MG63 (cell line): ENCODE measurements at regions not wholly inside any gene's neighbourhood (a gene's known extent, or its start where the extent isn't known, plus 50 kb on each side); places are given as distances from the start of the nearest gene placed in this dataset.

Experiments used
- DNase-seq: peaks from one replicate; pipeline ENCODE4 v3.0.0-alpha.2; 2020
- H3K27me3 ChIP-seq: fragments of 250-450 bp; sonication (Bioruptor Pico); 2 replicates; pipeline ENCODE4 v1.5.1; 2020; ENCODE audit warnings: mild to moderate bottlenecking, moderate library complexity
- H3K36me3 ChIP-seq: fragments of 250-450 bp; sonication (Bioruptor Pico); 2 replicates; pipeline ENCODE4 v1.5.1; 2020; ENCODE audit warnings: mild to moderate bottlenecking, moderate library complexity
- H3K4me3 ChIP-seq: fragments of 250-450 bp; sonication (Bioruptor Pico); 2 replicates; pipeline ENCODE4 v1.5.1; 2020; ENCODE audit warnings: mild to moderate bottlenecking, moderate library complexity
- H3K9me3 ChIP-seq: fragments of 250-450 bp; sonication (Bioruptor Pico); 2 replicates; pipeline ENCODE4 v1.5.1; 2020; ENCODE audit warnings: mild to moderate bottlenecking, moderate library complexity

DNA sequence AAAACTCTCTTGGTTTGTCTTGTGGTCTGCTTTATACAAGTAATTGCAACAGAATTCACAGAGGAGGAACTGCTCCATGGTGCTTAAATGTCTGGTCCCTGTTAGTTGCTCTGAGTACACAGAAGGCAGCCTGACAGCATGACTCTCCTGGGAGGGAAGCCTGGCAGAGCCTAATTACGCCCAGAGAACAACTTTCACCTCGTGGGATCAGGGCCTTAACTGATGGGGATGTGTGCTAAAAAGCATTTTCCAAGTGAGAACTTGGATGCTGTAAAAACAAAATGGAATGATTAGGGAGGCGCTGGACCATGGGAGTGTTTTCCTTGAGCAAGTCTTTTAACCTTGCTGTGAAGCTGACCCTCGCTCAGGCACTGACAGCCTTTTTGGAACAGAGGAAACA is 154.0 kb upstream of the TENM4 start:
- Histone ChIP-seq H3K4me3 (no peak overlapping the region), H3K27me3 (no peaks in the 10 kb centered on the region), H3K9me3 (no peaks in the 10 kb centered on the region), H3K36me3 (no peaks in the 10 kb centered on the region)
- no peak for DNase-seq

DNA sequence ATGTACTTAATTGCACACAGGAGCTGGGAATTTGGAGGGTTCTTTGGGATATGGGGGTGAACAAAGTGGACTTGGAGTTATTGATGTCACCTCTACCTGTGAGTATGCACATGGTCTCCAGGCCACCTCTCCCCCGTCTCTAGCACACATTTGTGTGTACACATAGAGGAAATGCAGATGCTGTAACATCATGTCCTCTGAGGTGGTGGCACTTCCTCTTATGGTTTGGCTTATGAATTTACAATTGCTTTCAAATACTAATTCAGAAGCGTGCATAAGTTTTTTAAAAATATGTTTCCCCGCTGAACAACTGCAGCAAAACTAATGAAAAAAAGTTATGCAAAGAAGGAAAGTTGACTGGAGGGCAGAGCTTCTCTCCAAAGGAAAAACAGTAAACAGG is 152.0 kb upstream of the TENM4 start:
- Histone ChIP-seq H3K4me3 (no peak overlapping the region), H3K27me3 (no peaks in the 10 kb centered on the region), H3K36me3 (no peaks in the 10 kb centered on the region), H3K9me3 (no peaks in the 10 kb centered on the region)
- no peak for DNase-seq

DNA sequence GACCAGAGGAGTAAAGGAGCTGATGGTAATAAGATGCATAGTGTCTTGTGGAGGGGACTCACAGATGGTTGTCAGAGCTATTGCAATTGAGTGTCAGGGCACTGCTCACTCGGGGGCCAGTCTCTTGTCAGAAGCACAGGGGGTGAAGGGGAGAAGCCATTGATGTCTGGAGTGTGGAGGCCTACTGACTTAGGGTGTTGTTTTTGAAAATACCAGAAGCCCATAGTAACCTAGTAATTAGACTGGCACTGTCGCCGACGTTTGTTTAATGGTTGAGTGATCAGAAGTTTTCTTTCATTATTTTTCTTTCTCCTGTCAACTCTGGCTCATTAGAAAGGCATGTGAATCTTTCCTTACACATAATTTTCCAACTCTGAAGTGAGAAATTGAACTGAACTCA is 151.6 kb upstream of the TENM4 start:
- H3K4me3 ChIP-seq = no peak overlapping the region
- no peaks in the 10 kb centered on the region for H3K36me3 ChIP-seq
- H3K9me3 ChIP-seq = no peaks in the 10 kb centered on the region
- no peak for DNase-seq
- H3K27me3 ChIP-seq = no peaks in the 10 kb centered on the region

DNA sequence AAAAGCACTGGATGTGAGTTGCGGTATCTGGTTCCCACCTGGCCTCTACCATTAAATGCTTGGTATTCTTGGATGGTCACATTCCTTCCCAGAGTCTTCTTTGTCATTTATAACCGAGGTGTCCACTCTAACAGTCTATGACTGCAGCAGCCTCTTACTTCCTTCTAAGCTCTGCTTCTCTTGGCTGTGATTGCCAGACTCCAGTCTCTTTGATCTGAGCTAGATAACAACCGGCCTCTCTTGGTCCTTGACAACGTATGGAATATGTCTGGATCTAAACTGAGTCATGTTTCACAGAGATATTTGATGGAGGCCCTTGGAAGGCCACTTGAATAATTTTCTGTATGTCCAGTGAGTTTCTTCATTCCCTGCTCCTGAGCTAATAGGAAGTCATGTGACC is 141.6 kb upstream of the TENM4 start:
- Histone ChIP-seq H3K9me3 (no peaks in the 10 kb centered on the region), H3K4me3 (no peak overlapping the region), H3K36me3 (no peaks in the 10 kb centered on the region), H3K27me3 (no peaks in the 10 kb centered on the region)
- DNase-seq = no peak

DNA sequence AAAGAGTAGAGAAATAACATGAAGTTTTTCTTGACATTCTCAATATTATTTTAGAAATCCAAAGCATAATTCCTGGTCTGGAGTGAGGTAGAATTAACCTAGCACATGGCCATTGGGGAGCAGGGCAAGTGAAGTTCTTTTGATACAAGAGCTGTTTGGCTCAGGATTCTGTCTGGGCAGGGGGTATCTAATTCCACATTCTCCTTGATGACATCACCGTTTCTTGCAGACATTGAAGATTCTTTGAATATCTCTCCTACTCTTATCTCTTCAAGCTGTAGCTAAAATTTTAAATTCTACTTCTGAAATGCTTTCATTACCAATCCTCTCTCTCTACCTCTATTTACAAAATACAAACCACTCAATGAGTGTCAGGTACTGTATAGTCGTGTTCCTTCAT is 138.2 kb upstream of the TENM4 start:
- H3K27me3 ChIP-seq = no peaks in the 10 kb centered on the region
- H3K9me3 ChIP-seq = no peaks in the 10 kb centered on the region
- no peak overlapping the region for H3K4me3 ChIP-seq
- DNase-seq = no peak
- no peaks in the 10 kb centered on the region for H3K36me3 ChIP-seq

DNA sequence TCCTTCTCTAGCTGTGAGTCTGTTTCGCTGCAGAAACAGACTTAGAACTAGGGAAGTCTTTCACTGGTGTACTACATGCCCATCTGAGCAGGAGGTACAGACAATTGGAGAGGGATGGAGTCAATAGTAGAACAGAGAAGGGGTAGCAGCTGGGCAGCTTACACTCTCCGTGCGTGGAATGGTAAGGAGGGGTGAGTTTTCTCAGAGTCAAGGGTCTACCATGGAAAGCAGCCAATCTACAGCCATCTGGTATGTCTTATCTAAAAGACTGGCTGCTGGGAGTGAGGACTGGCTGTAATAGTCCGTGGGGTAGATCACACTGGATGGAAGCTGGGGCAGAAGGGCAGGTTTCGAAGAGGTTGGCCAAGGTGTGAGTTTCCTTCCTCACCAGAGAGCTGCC is 137.3 kb upstream of the TENM4 start:
- Histone ChIP-seq H3K27me3 (no peaks in the 10 kb centered on the region), H3K36me3 (no peaks in the 10 kb centered on the region), H3K4me3 (no peak overlapping the region), H3K9me3 (no peaks in the 10 kb centered on the region)
- DNase-seq = no peak

DNA sequence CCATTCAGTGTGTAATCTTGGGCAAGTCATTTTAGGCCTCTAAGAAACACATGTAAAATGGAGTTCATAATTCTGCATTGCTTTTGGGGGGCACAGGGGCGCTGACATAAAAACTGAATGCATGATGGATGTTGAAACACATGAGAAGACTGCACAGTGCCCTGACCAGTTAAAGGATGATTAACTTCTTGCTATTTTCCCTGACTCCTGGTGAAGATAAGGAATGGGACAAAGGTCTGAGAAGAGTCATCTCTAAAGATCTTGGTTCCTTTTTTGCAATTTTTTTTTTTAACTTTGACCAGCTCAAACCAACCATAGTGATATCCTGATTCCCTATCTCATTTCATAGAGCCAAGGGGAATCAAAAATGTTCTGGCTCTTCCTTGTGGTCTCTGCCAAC is 134.9 kb upstream of the TENM4 start:
- no peaks in the 10 kb centered on the region for H3K27me3 ChIP-seq
- H3K36me3 ChIP-seq = no peaks in the 10 kb centered on the region
- DNase-seq = no peak
- no peaks in the 10 kb centered on the region for H3K9me3 ChIP-seq
- no peak overlapping the region for H3K4me3 ChIP-seq

DNA sequence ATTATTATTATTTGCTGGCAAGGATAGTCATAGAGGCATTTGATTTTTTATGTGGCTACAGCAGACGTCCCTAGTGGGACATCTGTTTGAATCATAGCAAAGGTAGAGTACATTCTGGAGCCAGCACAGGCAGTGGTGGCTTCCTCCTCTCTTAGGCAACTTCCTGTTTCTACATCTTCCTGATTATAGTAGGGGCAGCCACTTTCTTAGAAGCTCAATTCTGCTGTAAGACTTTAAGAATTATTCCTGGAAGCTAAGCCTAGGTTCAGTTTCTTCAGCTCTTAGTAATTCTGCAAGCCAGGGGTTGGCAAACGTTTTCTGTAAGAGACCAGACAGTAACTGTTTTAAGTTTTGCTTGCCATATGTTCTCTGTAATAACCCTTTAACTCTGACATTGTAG is 129.3 kb upstream of the TENM4 start:
- Histone ChIP-seq H3K9me3 (no peaks in the 10 kb centered on the region), H3K36me3 (no peaks in the 10 kb centered on the region), H3K27me3 (no peaks in the 10 kb centered on the region), H3K4me3 (no peak overlapping the region)
- no peak for DNase-seq

DNA sequence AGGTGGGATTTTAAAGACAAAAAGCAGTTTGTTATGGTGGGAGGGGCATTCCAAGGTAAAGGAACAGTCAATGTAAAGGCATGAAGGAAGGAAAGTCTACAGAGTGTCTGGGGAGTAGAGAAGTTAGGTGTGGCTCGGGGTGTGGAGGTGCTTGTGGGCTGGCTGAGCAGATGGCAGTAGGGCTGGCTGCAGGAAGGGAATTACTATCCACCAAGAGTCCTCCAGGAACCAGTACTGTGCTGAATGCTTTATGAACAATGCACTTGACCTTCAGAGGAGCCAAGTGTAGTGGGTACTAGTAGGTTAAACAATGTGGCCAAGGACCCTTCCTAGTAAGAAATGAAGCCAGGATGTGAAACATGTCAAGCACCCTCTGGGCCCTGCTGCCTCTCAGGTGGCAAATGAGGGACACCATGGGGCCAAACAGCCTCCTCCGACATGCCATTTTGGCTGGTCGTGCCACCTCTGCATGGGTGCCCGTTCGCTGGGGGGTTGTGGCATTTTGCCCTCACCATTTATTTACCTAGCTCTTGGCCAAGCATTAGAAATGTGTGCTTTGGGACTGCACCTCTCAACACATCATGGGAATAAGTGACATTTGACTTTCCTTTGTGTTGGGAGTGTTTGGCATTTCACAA is 123.6 kb upstream of the TENM4 start:
- H3K9me3 ChIP-seq = no peaks in the 10 kb centered on the region
- no peak overlapping the region for H3K4me3 ChIP-seq
- DNase-seq = no peak
- no peaks in the 10 kb centered on the region for H3K27me3 ChIP-seq
- H3K36me3 ChIP-seq = no peaks in the 10 kb centered on the region

DNA sequence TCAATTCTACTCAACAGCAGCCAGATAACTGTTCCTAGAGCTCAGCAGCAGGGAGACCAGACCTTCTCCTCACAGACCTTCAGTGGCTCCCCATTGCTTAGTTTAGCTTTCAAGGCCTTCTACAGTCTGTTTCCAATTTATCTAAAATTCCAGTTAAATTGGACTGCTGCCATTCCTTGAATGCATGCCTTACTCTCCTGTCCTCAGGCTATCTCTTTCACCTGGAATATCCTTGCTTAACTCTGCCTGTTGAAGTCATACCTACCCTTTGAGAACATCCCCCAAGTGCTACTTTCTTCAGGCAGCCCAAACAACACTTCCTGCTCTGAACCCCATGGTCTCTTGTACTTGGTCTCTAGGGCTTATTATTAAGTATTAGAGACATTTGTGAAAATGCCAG is 120.7 kb upstream of the TENM4 start:
- no peaks in the 10 kb centered on the region for H3K9me3 ChIP-seq
- no peak overlapping the region for H3K4me3 ChIP-seq
- H3K27me3 ChIP-seq = no peaks in the 10 kb centered on the region
- DNase-seq = no peak
- H3K36me3 ChIP-seq = no peaks in the 10 kb centered on the region

DNA sequence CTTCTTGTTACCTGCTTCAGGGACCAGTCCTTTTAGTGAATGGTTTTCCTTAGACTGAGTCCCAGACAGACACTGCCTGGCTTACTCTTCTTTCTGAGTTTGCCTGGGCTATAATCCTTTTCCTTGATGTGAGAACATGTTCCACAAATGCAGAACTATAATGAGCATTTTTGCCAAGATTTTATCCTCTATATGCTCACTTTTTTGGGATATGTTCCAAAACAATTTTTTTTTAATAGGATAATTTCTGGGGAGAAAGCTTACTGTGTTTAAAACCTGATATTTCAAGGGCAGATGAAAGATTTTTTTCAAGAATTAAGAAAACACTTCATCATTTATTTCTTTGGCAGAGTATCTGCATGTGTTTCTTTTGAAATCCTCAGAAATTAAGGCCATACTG is 110.0 kb upstream of the TENM4 start:
- no peak for DNase-seq
- H3K4me3 ChIP-seq = no peak overlapping the region
- H3K36me3 ChIP-seq = no peaks in the 10 kb centered on the region
- no peaks in the 10 kb centered on the region for H3K9me3 ChIP-seq
- H3K27me3 ChIP-seq = no peaks in the 10 kb centered on the region

DNA sequence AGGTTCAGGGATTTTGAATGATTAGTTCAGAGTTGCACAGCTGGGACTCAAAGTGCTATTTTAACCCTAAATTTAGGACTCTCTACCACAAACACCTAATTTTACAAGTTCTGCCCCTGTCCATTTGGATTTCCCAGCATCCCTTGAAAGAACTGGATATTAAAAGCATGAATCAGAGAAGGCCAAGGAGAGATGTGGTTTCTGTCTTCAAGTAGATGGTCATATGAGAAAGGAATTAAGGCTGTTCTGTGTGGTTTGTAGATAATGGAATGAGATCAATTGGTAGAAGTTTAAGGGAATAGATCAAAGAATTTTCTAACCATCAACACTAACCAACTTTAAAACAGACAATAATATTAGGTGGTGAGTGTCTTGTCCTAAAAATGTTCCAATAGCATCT is 106.4 kb upstream of the TENM4 start:
- no peaks in the 10 kb centered on the region for H3K27me3 ChIP-seq
- DNase-seq = no peak
- no peak overlapping the region for H3K4me3 ChIP-seq
- H3K9me3 ChIP-seq = no peaks in the 10 kb centered on the region
- no peaks in the 10 kb centered on the region for H3K36me3 ChIP-seq

DNA sequence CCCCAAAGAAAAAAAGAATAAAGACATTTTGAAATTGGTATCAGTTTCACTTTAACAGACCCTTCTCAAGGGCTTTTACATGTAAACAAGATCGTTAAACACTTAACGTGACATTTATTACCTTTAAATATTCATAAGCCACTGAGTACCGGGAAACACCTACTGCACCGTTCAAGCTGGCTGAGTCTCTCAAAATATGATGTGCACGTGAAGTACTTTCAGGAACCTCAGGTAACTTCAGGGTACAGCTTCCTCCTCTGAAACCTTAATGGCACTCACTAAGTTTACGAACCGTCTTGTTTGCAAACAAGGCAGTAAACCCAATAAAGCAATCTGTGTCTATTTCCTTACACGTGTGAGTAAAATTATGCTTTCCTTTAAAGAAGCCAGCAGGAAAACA is 105.5 kb upstream of the TENM4 start:
- Histone ChIP-seq H3K27me3 (no peaks in the 10 kb centered on the region), H3K9me3 (no peaks in the 10 kb centered on the region), H3K4me3 (no peak overlapping the region), H3K36me3 (no peaks in the 10 kb centered on the region)
- no peak for DNase-seq

DNA sequence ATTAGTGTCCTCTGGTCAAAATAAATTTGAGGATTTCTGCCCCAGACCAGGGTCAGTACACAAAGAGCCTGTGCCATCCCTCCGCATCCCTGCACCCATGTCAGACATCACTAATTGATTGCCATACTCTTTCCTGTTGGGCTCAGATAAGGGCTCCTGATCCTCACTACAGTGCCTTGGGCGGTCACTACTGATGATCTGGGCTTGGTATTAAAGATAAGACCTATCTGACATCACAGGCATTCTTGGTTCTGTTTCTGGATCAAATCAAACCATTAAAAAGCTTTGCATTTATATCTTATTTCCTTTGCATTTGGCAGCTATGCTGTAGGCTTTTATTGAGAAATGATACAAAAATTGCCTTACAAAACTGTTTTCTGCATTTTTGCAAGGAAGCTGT is 103.5 kb upstream of the TENM4 start:
- H3K9me3 ChIP-seq = no peaks in the 10 kb centered on the region
- H3K4me3 ChIP-seq = no peak overlapping the region
- DNase-seq = no peak
- no peaks in the 10 kb centered on the region for H3K36me3 ChIP-seq
- H3K27me3 ChIP-seq = no peaks in the 10 kb centered on the region

DNA sequence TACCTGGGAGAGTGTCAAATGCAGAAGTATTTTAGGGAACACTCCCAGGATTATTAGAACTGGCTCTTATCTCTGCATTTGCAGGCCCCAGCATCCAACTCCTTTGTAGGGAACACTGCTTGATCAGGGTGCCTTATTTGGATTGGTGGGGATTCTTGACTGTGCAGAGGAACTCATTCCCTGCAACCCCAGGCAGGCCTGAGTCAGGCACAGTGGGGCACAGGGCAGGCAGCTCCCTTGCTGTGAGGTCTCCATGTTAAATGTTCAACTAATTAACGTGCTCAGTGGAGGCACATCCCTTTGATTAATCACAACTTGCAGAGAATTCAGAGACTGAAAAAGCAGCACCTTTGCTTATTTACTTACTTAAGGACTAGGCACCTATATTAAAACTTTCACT is 102.3 kb upstream of the TENM4 start:
- Histone ChIP-seq H3K9me3 (no peaks in the 10 kb centered on the region), H3K27me3 (no peaks in the 10 kb centered on the region), H3K4me3 (no peak overlapping the region), H3K36me3 (no peaks in the 10 kb centered on the region)
- no peak for DNase-seq

DNA sequence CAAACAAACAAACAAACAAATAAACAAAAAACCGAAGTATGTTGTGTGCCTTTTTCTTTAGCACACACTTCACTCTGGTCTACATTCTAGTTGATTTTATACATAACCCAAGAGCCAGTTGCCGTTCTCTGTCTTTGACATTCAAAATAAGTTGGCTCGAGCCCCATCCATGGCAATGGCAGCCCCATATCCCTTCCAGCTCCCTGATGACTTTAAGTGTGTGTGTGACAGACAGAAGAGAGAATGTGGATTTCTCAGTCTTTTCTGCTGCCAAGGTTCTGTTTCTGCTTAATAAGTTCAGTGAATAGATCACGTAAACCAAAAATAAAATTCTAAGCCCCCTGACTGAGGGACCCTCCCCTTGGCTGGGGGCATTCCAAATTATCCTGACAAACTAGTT is 100.6 kb upstream of the TENM4 start:
- H3K36me3 ChIP-seq = no peaks in the 10 kb centered on the region
- H3K4me3 ChIP-seq = no peak overlapping the region
- H3K27me3 ChIP-seq = no peaks in the 10 kb centered on the region
- H3K9me3 ChIP-seq = no peaks in the 10 kb centered on the region
- no peak for DNase-seq

DNA sequence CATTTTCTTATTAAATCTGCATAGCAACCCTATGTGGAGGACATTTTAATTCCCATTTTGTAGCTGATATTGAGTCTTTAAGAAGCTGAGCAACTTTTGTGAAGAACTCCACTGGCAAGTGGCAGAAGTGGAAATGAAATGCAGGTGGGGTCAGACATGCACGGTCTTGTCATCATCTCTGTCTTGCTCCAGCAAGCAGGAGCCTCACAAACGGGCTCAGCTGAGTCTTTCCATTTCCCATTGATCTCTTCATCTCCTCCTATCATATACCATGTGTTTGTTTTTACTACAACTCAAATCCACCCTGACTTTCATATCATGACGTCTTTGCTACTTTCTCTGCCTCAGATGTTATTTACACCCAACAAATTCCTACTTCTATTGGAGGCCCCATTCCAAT is 97.9 kb upstream of the TENM4 start:
- DNase-seq = no peak
- Histone ChIP-seq H3K27me3 (no peaks in the 10 kb centered on the region), H3K36me3 (no peaks in the 10 kb centered on the region), H3K9me3 (no peaks in the 10 kb centered on the region), H3K4me3 (no peak overlapping the region)

DNA sequence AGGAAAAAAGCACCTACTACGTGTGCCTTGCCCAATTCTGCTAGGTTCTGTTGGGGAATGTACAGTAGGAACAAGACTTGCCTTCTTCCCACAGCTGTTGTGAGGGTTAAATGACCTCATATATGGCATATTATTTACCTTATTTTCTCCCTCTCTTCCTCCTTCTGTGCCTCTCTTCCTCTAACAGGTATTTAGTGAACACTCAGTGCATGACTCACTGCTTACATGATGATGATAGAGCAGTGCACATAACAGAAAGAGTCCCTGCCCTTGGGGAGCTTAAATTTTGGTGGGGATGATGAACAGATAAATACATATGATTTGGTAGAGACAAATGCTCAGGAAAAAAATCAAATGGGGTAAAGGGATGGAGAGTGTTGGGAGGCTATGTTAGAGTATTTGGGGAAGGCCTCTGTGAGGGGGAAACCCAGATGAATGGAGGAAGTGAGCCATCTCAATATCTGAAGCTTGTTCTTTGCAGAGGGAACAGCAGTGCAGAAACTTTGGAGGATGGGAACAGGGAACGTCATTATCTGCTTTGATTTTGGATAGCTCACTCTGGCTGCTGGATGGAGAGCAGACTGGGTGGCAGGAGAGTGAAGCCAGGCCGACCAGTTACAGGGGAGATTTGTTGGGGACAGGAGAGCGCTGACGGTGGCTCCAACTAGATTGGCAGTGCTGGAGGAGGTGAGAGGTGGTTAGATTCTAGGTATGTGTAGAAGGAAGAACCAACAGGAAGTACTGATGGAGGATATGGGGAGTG is 95.5 kb upstream of the TENM4 start:
- no peaks in the 10 kb centered on the region for H3K36me3 ChIP-seq
- no peaks in the 10 kb centered on the region for H3K9me3 ChIP-seq
- H3K27me3 ChIP-seq = no peaks in the 10 kb centered on the region
- DNase-seq = no peak
- H3K4me3 ChIP-seq = no peak overlapping the region
